DMS114 treated with DMSO at 0.1 percent for 48 hours (cell line): ENCODE measurements at regions not wholly inside any gene's neighbourhood (a gene's known extent, or its start where the extent isn't known, plus 50 kb on each side); places are given as distances from the start of the nearest gene placed in this dataset.

ENCODE experiments used
- DNase-seq: peaks from one replicate; lab custom pipeline; 2025; ENCODE audit not compliant: unreplicated experiment; lab: John Stamatoyannopoulos, UW

DNA sequence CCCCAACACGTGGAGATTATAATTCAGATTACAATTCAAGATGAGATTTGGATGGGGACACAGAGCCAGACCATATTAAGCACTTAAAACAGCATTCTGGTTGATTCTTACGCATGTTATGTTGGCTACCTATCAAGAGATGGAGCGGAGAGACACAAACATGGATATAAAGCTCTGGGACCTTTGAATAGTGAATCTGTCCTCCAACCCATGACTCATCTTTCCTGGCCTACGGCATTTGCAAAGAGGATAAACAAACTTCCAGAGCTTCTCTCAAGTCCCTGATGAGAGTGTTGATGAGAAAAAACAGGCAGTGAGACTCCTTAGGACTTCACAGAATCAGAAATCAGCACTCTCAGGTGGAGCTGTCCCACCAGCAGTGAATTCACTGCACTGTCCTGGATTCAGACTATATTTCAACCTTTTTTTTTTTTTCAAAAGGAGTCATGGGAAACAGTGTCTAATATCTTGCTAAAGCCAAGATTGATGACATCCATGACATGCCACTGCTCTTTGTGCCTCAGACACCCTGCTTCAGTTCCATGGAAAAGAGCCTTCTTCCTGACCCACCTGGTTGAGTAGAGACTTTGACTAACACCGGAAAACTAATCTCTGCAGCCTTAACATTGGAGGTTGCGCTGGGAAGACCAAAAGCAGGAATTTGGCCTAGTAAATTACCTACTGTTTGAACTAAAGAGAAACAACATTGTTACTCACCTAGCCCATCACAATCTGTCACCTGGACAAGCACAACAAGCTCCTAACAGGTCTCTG, 62.1 kb upstream of the NPAS2 start:
- DNase-seq, result no peak

DNA sequence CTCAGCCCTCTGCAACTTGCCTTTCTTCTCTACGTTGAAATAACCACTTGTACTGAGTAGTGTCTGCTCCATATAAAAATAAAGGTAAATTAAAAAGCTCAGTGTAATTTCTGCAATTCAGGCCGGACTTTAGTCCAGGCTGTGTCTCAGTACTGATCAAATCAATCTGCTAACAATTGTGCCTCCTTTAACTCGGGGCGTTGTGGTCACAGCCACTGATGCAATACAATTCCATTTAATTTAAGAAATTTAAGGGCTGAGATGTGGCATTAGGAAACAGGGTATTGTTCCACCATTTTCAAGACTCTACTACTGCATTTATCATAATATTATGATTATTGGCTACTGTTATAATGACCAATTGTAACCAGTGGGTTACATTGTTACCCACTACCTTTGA, 60.0 kb upstream of the NPAS2 start:
- DNase-seq, result no peak

DNA sequence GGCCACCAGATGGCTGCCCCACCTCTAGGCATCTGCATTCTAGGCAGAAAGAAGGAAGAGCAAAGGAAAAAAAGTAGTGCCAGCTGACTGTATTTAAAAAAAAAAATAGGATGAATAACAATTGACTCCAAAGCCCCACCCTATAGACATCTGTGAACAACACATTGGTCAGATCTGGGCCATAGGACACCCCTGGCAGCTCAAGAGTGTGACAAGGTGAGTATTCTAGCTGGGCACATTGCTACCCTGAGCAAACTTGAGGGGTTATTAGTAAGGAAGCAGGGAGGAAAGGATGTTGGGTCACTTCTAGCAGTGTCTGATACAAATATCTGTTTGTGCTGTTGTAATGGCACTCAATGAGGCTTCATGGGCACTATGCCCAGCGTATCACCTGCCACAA, 58.6 kb upstream of the NPAS2 start:
- DNase-seq, result no peak

DNA sequence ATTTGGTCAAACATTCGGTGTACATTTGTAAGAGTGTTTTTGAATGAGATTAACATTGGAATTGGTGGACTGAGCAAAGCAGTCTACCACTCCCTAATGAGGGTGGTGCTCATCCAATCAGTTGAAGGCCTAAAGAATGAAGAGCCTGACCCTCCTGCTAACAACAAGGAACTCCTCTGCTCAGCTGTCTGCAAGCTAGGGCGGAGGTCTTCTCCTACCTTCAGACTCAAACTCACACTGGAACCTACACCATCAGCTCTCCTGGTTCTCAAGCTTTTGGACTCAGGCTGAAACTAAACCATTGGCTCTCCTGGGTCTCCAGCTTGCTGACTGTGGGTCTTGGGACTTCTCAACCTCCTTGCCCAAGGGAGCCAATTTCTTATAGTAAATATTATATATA, 55.5 kb upstream of the NPAS2 start:
- no peak for DNase-seq

DNA sequence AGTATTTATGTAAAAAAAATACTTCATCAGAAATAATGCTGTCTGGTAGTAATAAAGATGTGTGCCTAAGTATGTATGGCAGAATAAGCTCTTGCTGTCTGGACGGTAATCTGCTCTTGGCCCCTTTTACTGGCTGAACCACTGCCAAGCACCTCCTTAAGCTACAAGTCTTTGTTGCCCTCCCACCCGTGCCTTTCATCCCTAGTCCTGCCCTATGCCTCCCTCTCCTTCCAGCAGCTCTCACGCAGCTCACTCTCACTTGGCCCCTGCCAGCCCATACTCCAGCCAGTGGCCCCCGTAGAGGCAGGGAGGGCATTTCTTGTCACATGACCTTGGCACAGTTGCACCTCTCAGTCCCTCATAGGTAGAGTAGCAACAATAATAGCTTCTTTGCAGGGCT, 54.5 kb upstream of the NPAS2 start:
- no peak for DNase-seq

DNA sequence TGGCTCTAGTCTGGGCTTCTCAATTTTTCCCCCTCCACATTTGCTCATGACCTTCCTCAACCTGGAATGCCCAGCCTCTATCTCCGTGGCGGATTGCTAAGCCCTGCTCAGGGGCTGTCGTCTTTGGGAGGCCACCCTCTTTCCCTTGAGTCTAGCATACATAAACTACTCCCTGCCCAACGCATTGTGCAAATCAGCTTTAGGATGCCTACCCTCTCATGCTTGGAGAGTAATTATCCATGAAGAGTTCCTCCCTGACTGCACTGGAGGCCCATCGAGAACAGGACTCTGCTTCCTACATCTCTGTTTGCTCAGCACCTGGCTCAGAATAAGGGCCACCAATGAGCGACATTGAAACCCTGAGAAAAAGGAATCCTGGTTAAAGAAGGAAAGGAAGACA, 53.7 kb upstream of the NPAS2 start:
- no peak for DNase-seq

DNA sequence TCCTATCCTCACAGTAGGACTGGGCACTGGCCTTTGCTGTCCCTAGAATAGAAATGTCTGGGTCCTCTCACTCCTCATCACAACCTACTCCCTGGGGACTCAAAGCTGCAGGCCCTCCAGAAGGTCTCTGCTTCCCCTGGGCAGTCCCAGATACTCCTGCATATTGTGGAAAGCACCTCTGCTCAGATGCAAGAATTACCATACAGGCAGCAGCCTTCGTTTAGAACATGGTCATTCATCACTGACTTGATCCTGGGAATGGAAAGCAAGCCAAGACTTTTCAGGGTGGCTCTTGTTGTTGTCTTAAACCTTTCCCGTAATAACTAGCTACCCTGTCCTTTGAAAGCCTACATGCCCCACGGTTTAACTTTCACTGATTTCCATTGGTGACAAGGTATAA, 53.1 kb upstream of the NPAS2 start:
- DNase-seq, result no peak

DNA sequence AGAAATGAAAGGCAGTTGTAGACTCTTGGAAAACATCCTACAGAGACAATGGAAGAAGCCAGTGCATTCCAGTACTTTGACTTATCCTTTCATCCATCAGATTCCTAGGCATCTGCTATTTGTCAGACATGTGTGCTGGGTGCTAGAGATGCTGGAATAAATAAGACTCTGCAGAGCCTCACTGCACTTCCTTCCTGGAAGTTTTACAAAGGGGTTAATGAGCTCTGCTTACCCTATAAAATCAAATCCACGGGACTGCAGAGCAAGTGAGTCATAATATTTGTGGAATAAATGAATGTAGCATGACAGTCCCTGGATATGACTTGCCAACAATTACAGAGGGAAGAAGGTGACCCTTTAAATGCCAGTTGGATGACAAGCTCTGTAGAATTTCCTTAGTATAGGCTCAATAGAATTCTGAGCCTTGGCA, 52.7 kb upstream of the NPAS2 start:
- no peak for DNase-seq

DNA sequence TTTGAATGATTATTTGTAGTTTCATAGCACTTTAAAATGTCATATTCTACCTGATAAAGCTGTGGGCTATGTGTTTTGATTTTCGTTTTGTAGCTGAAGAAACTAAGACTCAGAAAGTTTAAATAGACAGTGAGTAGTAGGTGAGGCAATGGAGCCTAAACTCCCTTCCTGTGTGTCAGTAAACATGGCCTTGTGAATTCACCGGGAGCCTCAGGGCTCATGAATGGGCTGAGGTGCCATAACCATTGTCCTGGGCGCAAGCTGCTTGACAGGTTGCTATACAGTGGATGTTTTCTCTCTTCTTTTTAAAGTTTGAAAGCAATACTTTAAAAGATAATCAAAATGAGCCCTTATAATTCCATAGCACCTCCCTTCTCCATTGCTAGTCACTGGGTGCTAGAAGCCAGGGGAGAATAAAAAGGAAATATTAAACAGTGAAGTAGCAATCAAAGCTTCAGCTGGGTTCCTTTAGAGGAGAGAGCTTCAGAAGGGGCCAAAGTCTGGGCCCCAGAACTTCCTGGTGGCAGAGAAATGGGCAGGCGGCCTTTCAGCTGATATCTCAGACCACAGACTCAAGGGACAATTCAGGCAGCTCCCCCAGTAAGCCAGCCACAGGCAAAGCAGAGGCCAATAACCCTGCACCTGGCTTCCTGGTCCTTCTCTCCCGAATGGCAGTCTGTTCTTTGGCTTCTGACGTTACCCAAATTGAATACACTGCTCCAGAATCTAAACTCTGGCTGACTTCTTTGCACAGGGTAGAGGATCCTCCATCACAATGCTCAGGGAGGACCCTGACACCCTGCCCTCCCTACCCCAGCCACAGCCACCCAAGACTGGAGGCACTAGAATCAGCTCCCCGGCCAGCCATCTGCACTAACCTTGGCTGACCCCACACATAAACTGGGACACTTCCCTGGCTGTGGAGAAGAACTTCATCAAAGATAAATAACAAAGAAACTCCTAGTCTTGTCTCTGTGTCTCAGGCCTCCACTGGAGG, 51.8 kb upstream of the NPAS2 start:
- DNase-seq, result no peak
